Parathyroid adenoma (tissue), 2 donors: ENCODE measurements at regions not wholly inside any gene's neighbourhood (a gene's known extent, or its start where the extent isn't known, plus 50 kb on each side); places are given as distances from the start of the nearest gene placed in this dataset.

Experiments
- H2AFZ ChIP-seq: fragments of 300-600 bp; sonication (generic); one replicate; pipeline ENCODE4 v1.7.0; 2017; ENCODE audit warnings: antibody characterized with exemption, mild to moderate bottlenecking
- H3K27ac ChIP-seq: fragments of 300-600 bp; sonication (generic); one replicate; pipeline ENCODE4 v1.7.0; 2017
- H3K27me3 ChIP-seq: fragments of 300-600 bp; sonication (generic); one replicate; pipeline ENCODE4 v1.7.0; 2017; ENCODE audit warnings: low read length; ENCODE audit not compliant: control insufficient read depth, insufficient read depth
- H3K36me3 ChIP-seq: fragments of 300-600 bp; sonication (generic); one replicate; pipeline ENCODE4 v1.7.0; 2017; ENCODE audit warnings: low read length; ENCODE audit not compliant: control insufficient read depth, insufficient read depth
- H3K4me1 ChIP-seq: fragments of 300-600 bp; sonication (generic); one replicate; pipeline ENCODE4 v1.7.0; 2017; ENCODE audit warnings: control low read depth
- H3K4me2 ChIP-seq: fragments of 300-600 bp; sonication (generic); one replicate; pipeline ENCODE4 v1.7.0; 2017; ENCODE audit warnings: low read length
- H3K4me3 ChIP-seq: fragments of 300-600 bp; sonication (generic); one replicate; pipeline ENCODE4 v1.7.0; 2017; ENCODE audit warnings: low read depth, low read length
- H3K79me2 ChIP-seq: fragments of 300-600 bp; sonication (generic); one replicate; pipeline ENCODE4 v1.7.0; 2017; ENCODE audit warnings: control low read depth
- H3K9ac ChIP-seq: fragments of 300-600 bp; sonication (generic); one replicate; pipeline ENCODE4 v1.7.0; 2017; ENCODE audit warnings: mild to moderate bottlenecking
- H3K9me3 ChIP-seq: fragments of 300-600 bp; sonication (generic); one replicate; pipeline ENCODE4 v1.7.0; 2017; ENCODE audit warnings: low read length; ENCODE audit not compliant: control insufficient read depth
- TF ChIP-seq, protein P1 (sequence below): fragments of 300-600 bp; sonication (generic); IDR thresholded peaks from one replicate; pipeline ENCODE4 v1.7.0; 2017; ENCODE audit warnings: antibody characterized with exemption, mild to moderate bottlenecking
- donor health status: primary hyperparathyroidism.

GRCh38 chr15:31954374-31955172 is 75.7 kb upstream of the CHRNA7 start:
- Histone ChIP-seq H3K79me2 (no peaks in the 10 kb centered on the region), H3K9ac (no peak overlapping the region), H3K4me2 (no peak overlapping the region), H3K36me3 (no peaks in the 10 kb centered on the region), H3K9me3 (no peaks in the 10 kb centered on the region), H3K4me3 (no peak overlapping the region), H3K4me1 (no peaks in the 10 kb centered on the region), H3K27ac (no peak overlapping the region), H2AFZ (no peak overlapping the region), H3K27me3 (no peaks in the 10 kb centered on the region)
- TF ChIP-seq, protein P1, sequence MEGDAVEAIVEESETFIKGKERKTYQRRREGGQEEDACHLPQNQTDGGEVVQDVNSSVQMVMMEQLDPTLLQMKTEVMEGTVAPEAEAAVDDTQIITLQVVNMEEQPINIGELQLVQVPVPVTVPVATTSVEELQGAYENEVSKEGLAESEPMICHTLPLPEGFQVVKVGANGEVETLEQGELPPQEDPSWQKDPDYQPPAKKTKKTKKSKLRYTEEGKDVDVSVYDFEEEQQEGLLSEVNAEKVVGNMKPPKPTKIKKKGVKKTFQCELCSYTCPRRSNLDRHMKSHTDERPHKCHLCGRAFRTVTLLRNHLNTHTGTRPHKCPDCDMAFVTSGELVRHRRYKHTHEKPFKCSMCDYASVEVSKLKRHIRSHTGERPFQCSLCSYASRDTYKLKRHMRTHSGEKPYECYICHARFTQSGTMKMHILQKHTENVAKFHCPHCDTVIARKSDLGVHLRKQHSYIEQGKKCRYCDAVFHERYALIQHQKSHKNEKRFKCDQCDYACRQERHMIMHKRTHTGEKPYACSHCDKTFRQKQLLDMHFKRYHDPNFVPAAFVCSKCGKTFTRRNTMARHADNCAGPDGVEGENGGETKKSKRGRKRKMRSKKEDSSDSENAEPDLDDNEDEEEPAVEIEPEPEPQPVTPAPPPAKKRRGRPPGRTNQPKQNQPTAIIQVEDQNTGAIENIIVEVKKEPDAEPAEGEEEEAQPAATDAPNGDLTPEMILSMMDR = no peak

- Histone ChIP-seq H3K4me1 (no peaks in the 10 kb centered on the region), H3K4me2 (no peak overlapping the region), H2AFZ (no peak overlapping the region), H3K27ac (no peak overlapping the region), H3K27me3 (no peaks in the 10 kb centered on the region), H3K4me3 (no peak overlapping the region), H3K9me3 (no peaks in the 10 kb centered on the region), H3K9ac (no peak overlapping the region), H3K79me2 (no peaks in the 10 kb centered on the region), H3K36me3 (no peaks in the 10 kb centered on the region)
- TF ChIP-seq, protein P1 = no peak
These were observed 74.6 kb upstream of the CHRNA7 start for GRCh38 chr15:31955734-31956133.

- TF ChIP-seq, protein P1 = no peak
- H3K36me3 ChIP-seq = no peaks in the 10 kb centered on the region
- no peak overlapping the region for H3K4me3 ChIP-seq
- H3K79me2 ChIP-seq = no peaks in the 10 kb centered on the region
- H3K27ac ChIP-seq = no peak overlapping the region
- no peak overlapping the region for H3K9ac ChIP-seq
- no peak overlapping the region for H3K4me2 ChIP-seq
- no peaks in the 10 kb centered on the region for H3K4me1 ChIP-seq
- no peak overlapping the region for H2AFZ ChIP-seq
- H3K27me3 ChIP-seq = no peaks in the 10 kb centered on the region
- H3K9me3 ChIP-seq = no peaks in the 10 kb centered on the region
These were observed 72.7 kb upstream of the CHRNA7 start for GRCh38 chr15:31957581-31957980.

- TF ChIP-seq, protein P1 = no peak
- no peak overlapping the region for H3K4me3 ChIP-seq
- no peaks in the 10 kb centered on the region for H3K9me3 ChIP-seq
- H3K4me1 ChIP-seq = peaks cover 2% of the 10 kb centered on the region
- H3K27ac ChIP-seq = no peak overlapping the region
- H3K27me3 ChIP-seq = no peaks in the 10 kb centered on the region
- no peak overlapping the region for H3K9ac ChIP-seq
- no peak overlapping the region for H3K4me2 ChIP-seq
- H2AFZ ChIP-seq = no peak overlapping the region
- no peaks in the 10 kb centered on the region for H3K79me2 ChIP-seq
- no peaks in the 10 kb centered on the region for H3K36me3 ChIP-seq
These were observed 65.6 kb upstream of the CHRNA7 start for GRCh38 chr15:31964586-31965307.
